ENCODE measurements at regions not wholly inside any gene's neighbourhood (a gene's known extent, or its start where the extent isn't known, plus 50 kb on each side); places are given as distances from the start of the nearest gene placed in this dataset.

DNA sequence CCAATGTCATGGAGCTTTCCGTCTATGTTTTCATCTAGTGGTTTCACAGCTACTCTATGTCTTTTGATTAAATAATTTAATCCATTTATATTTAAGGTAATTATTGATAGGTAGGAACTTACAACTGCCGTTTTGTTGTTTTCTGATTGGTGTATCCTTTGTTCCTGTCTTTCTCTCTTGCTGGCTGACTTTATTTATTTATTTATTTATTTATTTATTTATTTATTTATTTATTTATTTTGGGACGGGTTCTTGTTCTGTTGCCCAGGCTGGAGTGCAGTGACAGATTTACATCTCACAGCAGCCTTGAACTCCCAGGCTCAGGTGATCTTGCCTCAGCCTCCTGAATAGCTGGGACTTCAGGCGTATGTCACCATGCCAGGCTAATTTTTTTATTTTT, 299.2 kb upstream of the COL8A1 start:
- ATAC-seq = no peak

DNA sequence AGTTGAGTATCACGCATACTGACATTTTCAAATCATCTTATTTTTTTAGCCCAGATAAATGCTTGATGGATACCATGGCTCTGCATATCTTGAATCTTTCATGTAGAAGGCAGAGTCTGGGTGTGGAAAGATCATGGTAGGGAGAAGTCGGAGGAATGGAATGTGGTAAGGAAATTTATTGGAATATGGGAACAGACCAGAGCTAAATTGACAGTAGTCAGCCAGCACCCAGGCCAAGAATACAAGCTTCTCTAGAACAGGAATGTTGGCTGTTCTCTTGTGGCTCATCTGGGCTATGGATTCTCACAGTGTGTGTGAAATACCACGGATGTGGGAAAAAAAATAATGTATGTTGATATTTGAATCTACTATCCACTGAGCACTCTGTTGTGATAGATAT, 305.7 kb upstream of the COL8A1 start:
- ATAC-seq = no peak
- no peak for TF ChIP-seq TCF4 (CRISPR knock-in tag; IDR thresholded peaks at IDR 0.05; ENCODE audit: borderline replicate concordance)
- TF ChIP-seq TOX (CRISPR knock-in tag; IDR thresholded peaks at IDR 0.05; ENCODE audit: borderline replicate concordance) = no peak
- no peak for TF ChIP-seq ZNF565 (CRISPR knock-in tag; conservative IDR thresholded peaks at IDR 0.05; ENCODE audit: low read depth)
- TF ChIP-seq OSR1 (CRISPR knock-in tag; IDR thresholded peaks at IDR 0.05) = no peak
- TF ChIP-seq ISL1 (CRISPR knock-in tag; IDR thresholded peaks at IDR 0.05) = no peak
- TF ChIP-seq PPARA (CRISPR knock-in tag; IDR thresholded peaks at IDR 0.05; ENCODE audit: borderline replicate concordance) = no peak
- TF ChIP-seq ZNF8 (CRISPR knock-in tag; IDR thresholded peaks at IDR 0.05) = no peak
- TF ChIP-seq, protein P1, sequence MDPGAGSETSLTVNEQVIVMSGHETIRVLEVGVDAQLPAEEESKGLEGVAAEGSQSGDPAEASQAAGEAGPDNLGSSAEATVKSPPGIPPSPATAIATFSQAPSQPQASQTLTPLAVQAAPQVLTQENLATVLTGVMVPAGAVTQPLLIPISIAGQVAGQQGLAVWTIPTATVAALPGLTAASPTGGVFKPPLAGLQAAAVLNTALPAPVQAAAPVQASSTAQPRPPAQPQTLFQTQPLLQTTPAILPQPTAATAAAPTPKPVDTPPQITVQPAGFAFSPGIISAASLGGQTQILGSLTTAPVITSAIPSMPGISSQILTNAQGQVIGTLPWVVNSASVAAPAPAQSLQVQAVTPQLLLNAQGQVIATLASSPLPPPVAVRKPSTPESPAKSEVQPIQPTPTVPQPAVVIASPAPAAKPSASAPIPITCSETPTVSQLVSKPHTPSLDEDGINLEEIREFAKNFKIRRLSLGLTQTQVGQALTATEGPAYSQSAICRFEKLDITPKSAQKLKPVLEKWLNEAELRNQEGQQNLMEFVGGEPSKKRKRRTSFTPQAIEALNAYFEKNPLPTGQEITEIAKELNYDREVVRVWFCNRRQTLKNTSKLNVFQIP (CRISPR knock-in tag; IDR thresholded peaks at IDR 0.05; ENCODE audit: borderline replicate concordance, low read depth) = no peak
- TF ChIP-seq RARB (CRISPR knock-in tag; IDR thresholded peaks at IDR 0.05) = no peak
- no peak for TF ChIP-seq SNAI2 (CRISPR knock-in tag; IDR thresholded peaks at IDR 0.05)

More for the DNA sequence above, 299.2 kb upstream of the COL8A1 start:
- TF ChIP-seq, protein P2, sequence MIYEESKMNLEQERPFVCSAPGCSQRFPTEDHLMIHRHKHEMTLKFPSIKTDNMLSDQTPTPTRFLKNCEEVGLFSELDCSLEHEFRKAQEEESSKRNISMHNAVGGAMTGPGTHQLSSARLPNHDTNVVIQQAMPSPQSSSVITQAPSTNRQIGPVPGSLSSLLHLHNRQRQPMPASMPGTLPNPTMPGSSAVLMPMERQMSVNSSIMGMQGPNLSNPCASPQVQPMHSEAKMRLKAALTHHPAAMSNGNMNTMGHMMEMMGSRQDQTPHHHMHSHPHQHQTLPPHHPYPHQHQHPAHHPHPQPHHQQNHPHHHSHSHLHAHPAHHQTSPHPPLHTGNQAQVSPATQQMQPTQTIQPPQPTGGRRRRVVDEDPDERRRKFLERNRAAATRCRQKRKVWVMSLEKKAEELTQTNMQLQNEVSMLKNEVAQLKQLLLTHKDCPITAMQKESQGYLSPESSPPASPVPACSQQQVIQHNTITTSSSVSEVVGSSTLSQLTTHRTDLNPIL (CRISPR knock-in tag; IDR thresholded peaks at IDR 0.05; ENCODE audit: low read depth) = no peak
- TF ChIP-seq ESRRG (CRISPR knock-in tag; IDR thresholded peaks at IDR 0.05) (no peak), SNAI2 (CRISPR knock-in tag; IDR thresholded peaks at IDR 0.05) (no peak), ZNF565 (CRISPR knock-in tag; conservative IDR thresholded peaks at IDR 0.05; ENCODE audit: low read depth) (no peak), ZNF8 (CRISPR knock-in tag; IDR thresholded peaks at IDR 0.05) (no peak), PPARA (CRISPR knock-in tag; IDR thresholded peaks at IDR 0.05; ENCODE audit: borderline replicate concordance) (no peak), ZFP30 (CRISPR knock-in tag; IDR thresholded peaks at IDR 0.05) (no peak), ZFP3 (CRISPR knock-in tag; IDR thresholded peaks at IDR 0.05) (no peak), ZC3H10 (CRISPR knock-in tag; IDR thresholded peaks at IDR 0.05) (no peak), BACH2 (CRISPR knock-in tag; IDR thresholded peaks at IDR 0.05; ENCODE audit: borderline replicate concordance) (no peak), ISL1 (CRISPR knock-in tag; IDR thresholded peaks at IDR 0.05) (no peak), TCF4 (CRISPR knock-in tag; IDR thresholded peaks at IDR 0.05; ENCODE audit: borderline replicate concordance) (no peak), GLIS3 (CRISPR knock-in tag; IDR thresholded peaks at IDR 0.05) (no peak), ZNF70 (CRISPR knock-in tag; IDR thresholded peaks at IDR 0.05) (no peak), ARNTL (CRISPR knock-in tag; IDR thresholded peaks at IDR 0.05; ENCODE audit: borderline replicate concordance, low read depth) (no peak), TOX (CRISPR knock-in tag; IDR thresholded peaks at IDR 0.05; ENCODE audit: borderline replicate concordance) (no peak), OSR1 (CRISPR knock-in tag; IDR thresholded peaks at IDR 0.05) (no peak)

DNA sequence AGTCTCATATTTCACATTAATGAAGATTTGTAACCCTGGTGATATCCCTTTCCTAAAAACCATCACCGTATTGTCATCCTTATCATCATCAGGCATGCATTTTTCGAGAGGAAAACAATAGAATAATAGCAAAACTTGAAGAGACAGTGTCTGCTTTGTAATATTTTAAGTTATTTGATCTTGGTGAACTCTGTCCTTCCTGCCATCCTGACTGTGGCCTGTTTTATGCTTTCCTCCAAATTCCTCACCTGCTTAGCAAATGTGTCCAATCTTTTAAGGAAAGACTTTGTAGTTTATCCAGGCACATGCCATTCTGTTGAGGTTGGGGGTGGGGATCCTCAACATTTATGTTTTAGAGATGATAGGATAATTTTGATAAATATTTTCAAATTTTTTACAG, 306.1 kb upstream of the COL8A1 start:
- TF ChIP-seq SNAI2 (CRISPR knock-in tag; IDR thresholded peaks at IDR 0.05) (no peak), CSDC2 (CRISPR knock-in tag; IDR thresholded peaks at IDR 0.05) (no peak), ZFP30 (CRISPR knock-in tag; IDR thresholded peaks at IDR 0.05) (no peak), OSR1 (CRISPR knock-in tag; IDR thresholded peaks at IDR 0.05) (no peak), TCF4 (CRISPR knock-in tag; IDR thresholded peaks at IDR 0.05; ENCODE audit: borderline replicate concordance) (no peak)
- no peak for ATAC-seq

DNA sequence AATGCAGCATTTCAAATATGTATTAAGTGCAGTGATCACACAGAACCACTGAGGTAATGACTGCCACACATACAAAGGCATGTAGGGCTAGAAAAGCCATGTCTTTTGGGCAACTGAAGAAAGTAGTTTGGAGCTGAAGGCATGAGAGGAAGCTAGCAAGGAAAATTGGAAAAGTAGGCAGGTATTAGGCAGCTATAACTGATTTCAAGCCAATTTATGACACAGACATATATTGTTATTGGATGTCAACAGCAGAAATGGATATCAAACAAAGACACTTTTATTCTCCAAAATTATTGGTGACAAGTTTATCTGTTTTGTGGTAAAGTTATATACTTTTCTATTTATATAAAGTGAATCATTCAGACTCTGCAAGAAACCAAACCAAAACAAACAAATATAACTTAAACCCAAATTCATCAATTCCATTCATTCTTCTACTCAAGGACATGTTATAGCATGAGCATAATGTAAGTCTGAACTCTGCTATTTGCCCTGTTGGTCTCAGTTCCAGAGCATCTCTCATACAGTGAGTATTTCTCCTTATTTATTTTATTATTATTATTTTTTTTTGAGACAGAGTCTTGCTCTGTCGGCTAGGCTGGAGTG, 307.4 kb upstream of the COL8A1 start:
- TF ChIP-seq ZNF565 (CRISPR knock-in tag; conservative IDR thresholded peaks at IDR 0.05; ENCODE audit: low read depth) (no peak), ARNTL (CRISPR knock-in tag; IDR thresholded peaks at IDR 0.05; ENCODE audit: borderline replicate concordance, low read depth) (no peak), TOX (CRISPR knock-in tag; IDR thresholded peaks at IDR 0.05; ENCODE audit: borderline replicate concordance) (no peak), OSR1 (CRISPR knock-in tag; IDR thresholded peaks at IDR 0.05) (no peak), ZNF8 (CRISPR knock-in tag; IDR thresholded peaks at IDR 0.05) (no peak), ZFP3 (CRISPR knock-in tag; IDR thresholded peaks at IDR 0.05) (no peak), RARB (CRISPR knock-in tag; IDR thresholded peaks at IDR 0.05) (no peak)
- TF ChIP-seq, protein P3, sequence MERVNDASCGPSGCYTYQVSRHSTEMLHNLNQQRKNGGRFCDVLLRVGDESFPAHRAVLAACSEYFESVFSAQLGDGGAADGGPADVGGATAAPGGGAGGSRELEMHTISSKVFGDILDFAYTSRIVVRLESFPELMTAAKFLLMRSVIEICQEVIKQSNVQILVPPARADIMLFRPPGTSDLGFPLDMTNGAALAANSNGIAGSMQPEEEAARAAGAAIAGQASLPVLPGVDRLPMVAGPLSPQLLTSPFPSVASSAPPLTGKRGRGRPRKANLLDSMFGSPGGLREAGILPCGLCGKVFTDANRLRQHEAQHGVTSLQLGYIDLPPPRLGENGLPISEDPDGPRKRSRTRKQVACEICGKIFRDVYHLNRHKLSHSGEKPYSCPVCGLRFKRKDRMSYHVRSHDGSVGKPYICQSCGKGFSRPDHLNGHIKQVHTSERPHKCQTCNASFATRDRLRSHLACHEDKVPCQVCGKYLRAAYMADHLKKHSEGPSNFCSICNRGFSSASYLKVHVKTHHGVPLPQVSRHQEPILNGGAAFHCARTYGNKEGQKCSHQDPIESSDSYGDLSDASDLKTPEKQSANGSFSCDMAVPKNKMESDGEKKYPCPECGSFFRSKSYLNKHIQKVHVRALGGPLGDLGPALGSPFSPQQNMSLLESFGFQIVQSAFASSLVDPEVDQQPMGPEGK (CRISPR knock-in tag; IDR thresholded peaks at IDR 0.05; ENCODE audit: borderline replicate concordance) = no peak
- TF ChIP-seq, protein P2 (CRISPR knock-in tag; IDR thresholded peaks at IDR 0.05; ENCODE audit: low read depth) = no peak
- TF ChIP-seq, protein P4, sequence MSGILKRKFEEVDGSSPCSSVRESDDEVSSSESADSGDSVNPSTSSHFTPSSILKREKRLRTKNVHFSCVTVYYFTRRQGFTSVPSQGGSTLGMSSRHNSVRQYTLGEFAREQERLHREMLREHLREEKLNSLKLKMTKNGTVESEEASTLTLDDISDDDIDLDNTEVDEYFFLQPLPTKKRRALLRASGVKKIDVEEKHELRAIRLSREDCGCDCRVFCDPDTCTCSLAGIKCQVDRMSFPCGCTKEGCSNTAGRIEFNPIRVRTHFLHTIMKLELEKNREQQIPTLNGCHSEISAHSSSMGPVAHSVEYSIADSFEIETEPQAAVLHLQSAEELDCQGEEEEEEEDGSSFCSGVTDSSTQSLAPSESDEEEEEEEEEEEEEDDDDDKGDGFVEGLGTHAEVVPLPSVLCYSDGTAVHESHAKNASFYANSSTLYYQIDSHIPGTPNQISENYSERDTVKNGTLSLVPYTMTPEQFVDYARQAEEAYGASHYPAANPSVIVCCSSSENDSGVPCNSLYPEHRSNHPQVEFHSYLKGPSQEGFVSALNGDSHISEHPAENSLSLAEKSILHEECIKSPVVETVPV (CRISPR knock-in tag; IDR thresholded peaks at IDR 0.05) = no peak
- TF ChIP-seq, protein P1 (CRISPR knock-in tag; IDR thresholded peaks at IDR 0.05; ENCODE audit: borderline replicate concordance, low read depth) = no peak
- no peak for ATAC-seq

Data from SK-N-SH treated with all-trans-retinoic acid at 6 μM for 48 hours (cell line).